Activated CD8-positive, alpha-beta memory T cell treated with anti-CD3 and anti-CD28 coated beads, Interleukin-2, amount 50 U/mL, for 4 hours (primary cell): ENCODE measurements at regions not wholly inside any gene's neighbourhood (a gene's known extent, or its start where the extent isn't known, plus 50 kb on each side); places are given as distances from the start of the nearest gene placed in this dataset.
"Not testable (repeated sequence)": the region's sequence is repeated elsewhere in the genome, so short reads cannot be mapped to it uniquely, and the experiment has no call there.

Source experiments
- DNase-seq: peaks from one replicate; pipeline ENCODE4 v3.0.0-alpha.2; 2020

GRCh38 chr10:23885853-23886252 lies 323.1 kb upstream of the KIAA1217 start:
- no peak for DNase-seq

- DNase-seq = no peak
Measured at GRCh38 chr10:23886355-23886754, 322.6 kb upstream of the KIAA1217 start.

- DNase-seq = no peak
Measured at GRCh38 chr10:23891301-23891700, 317.6 kb upstream of the KIAA1217 start.

GRCh38 chr10:23892296-23892695 lies 316.6 kb upstream of the KIAA1217 start:
- DNase-seq = no peak

- DNase-seq = no peak
Measured at GRCh38 chr10:23897267-23897666, 311.7 kb upstream of the KIAA1217 start.

- DNase-seq = no peak
Measured at GRCh38 chr10:23897861-23898260, 311.1 kb upstream of the KIAA1217 start.

GRCh38 chr10:23899166-23899565 lies 309.8 kb upstream of the KIAA1217 start:
- DNase-seq = no peak

GRCh38 chr10:23910291-23910690 lies 298.6 kb upstream of the KIAA1217 start:
- DNase-seq = no peak

- DNase-seq = no peak
Measured at GRCh38 chr10:23912884-23913404, 296.0 kb upstream of the KIAA1217 start.

- no peak for DNase-seq
Measured at GRCh38 chr10:23914641-23915040, 294.3 kb upstream of the KIAA1217 start.

- DNase-seq = no peak
Measured at GRCh38 chr10:23917251-23917840, 291.6 kb upstream of the KIAA1217 start.

GRCh38 chr10:23918090-23918723 lies 290.7 kb upstream of the KIAA1217 start:
- DNase-seq = no peak

- DNase-seq = no peak
Measured at GRCh38 chr10:23918839-23919238, 290.1 kb upstream of the KIAA1217 start.

- no peak for DNase-seq
Measured at GRCh38 chr10:23927576-23928325, 281.2 kb upstream of the KIAA1217 start.

- not testable (repeated sequence) for DNase-seq
Measured at GRCh38 chr10:23934023-23934422, 274.9 kb upstream of the KIAA1217 start.

- DNase-seq = no peak
Measured at GRCh38 chr10:23945845-23946244, 263.1 kb upstream of the KIAA1217 start.

- DNase-seq = no peak
Measured at GRCh38 chr10:23951841-23952240, 257.1 kb upstream of the KIAA1217 start.

- no peak for DNase-seq
Measured at GRCh38 chr10:23955456-23956225, 253.3 kb upstream of the KIAA1217 start.

- no peak for DNase-seq
Measured at GRCh38 chr10:23965123-23965522, 243.8 kb upstream of the KIAA1217 start.

GRCh38 chr10:23965880-23966279 lies 243.1 kb upstream of the KIAA1217 start:
- DNase-seq = no peak

- DNase-seq = no peak
Measured at GRCh38 chr10:23966504-23967051, 242.4 kb upstream of the KIAA1217 start.

- DNase-seq = no peak
Measured at GRCh38 chr10:23968301-23968700, 240.6 kb upstream of the KIAA1217 start.

- DNase-seq = no peak
Measured at GRCh38 chr10:23974746-23975272, 234.1 kb upstream of the KIAA1217 start.
